CD8-positive, alpha-beta memory T cell (primary cell): ENCODE measurements at regions not wholly inside any gene's neighbourhood (a gene's known extent, or its start where the extent isn't known, plus 50 kb on each side); places are given as distances from the start of the nearest gene placed in this dataset.
"Not testable (repeated sequence)": the region's sequence is repeated elsewhere in the genome, so short reads cannot be mapped to it uniquely, and the experiment has no call there.

Source experiments
- CTCF ChIA-PET: fragments of 350-600 bp; sonication (Branson Sonifier 250); formaldehyde crosslinking; loops from one replicate; lab custom pipeline; 2021; ENCODE audit warnings: antibody characterized with exemption; lab: Charles Lee
- POLR2A ChIA-PET: fragments of 350-600 bp; sonication (Branson Sonifier 250); formaldehyde crosslinking; loops from one replicate; lab custom pipeline; 2021; ENCODE audit warnings: antibody characterized with exemption; lab: Charles Lee
- DNase-seq, 5 donors: peaks; one replicate each; pipeline versions ENCODE4 v3.0.0 to v3.0.0-alpha.2; 2020 to 2022; ENCODE audit warnings: mixed read lengths in 1 of 5
- H3K27ac ChIP-seq: one replicate; pipeline ENCODE4 v1.7.0; 2013; ENCODE audit warnings: low read depth, mild to moderate bottlenecking, low read length, moderate library complexity
- H3K27me3 ChIP-seq: 2 replicates; pipeline ENCODE4 v1.7.0; 2013; ENCODE audit warnings: low read length, mild to moderate bottlenecking; ENCODE audit not compliant: insufficient read depth, poor library complexity, severe bottlenecking
- H3K36me3 ChIP-seq: 2 replicates; pipeline ENCODE4 v1.7.0; 2013; ENCODE audit warnings: mild to moderate bottlenecking, low read length, moderate library complexity; ENCODE audit not compliant: insufficient read depth
- H3K4me1 ChIP-seq: 2 replicates; pipeline ENCODE4 v1.7.0; 2013; ENCODE audit warnings: mild to moderate bottlenecking, low read length, moderate library complexity; ENCODE audit not compliant: insufficient read depth
- H3K4me3 ChIP-seq: 2 replicates; pipeline ENCODE4 v1.7.0; 2013; ENCODE audit warnings: mild to moderate bottlenecking, low read length
- H3K9me3 ChIP-seq: 2 replicates; pipeline ENCODE4 v1.7.0; 2013; ENCODE audit warnings: mild to moderate bottlenecking, low read length
- H3K27ac Mint-ChIP-seq, 8 donors: one replicate each; pipeline ENCODE4 v1.8.0; 2020 to 2021; ENCODE audit warnings: mixed read lengths in 8 of 8, mild to moderate bottlenecking in 6 of 8, inconsistent platforms in 3 of 8, moderate library complexity in 3 of 8
- H3K27me3 Mint-ChIP-seq, 2 donors: one replicate each; pipeline ENCODE4 v1.8.0; 2020 to 2021; ENCODE audit warnings: mixed read lengths in 2 of 2, mild to moderate bottlenecking in 1 of 2, moderate library complexity in 1 of 2
- H3K36me3 Mint-ChIP-seq, 3 donors: one replicate each; pipeline ENCODE4 v1.8.0; 2020 to 2021; ENCODE audit warnings: mixed read lengths in 3 of 3, inconsistent platforms in 1 of 3, mild to moderate bottlenecking in 1 of 3
- H3K4me1 Mint-ChIP-seq, 3 donors: one replicate each; pipeline ENCODE4 v1.8.0; 2020 to 2021; ENCODE audit warnings: mixed read lengths in 3 of 3, inconsistent platforms in 1 of 3, mild to moderate bottlenecking in 1 of 3
- H3K4me3 Mint-ChIP-seq, 7 donors: one replicate each; pipeline ENCODE4 v1.8.0; 2020 to 2021; ENCODE audit warnings: mixed read lengths in 7 of 7, mild to moderate bottlenecking in 6 of 7, moderate library complexity in 4 of 7, inconsistent platforms in 2 of 7
- H3K9me3 Mint-ChIP-seq, 5 donors: one replicate each; pipeline ENCODE4 v1.8.0; 2020 to 2022; ENCODE audit warnings: mixed read lengths in 5 of 5, mild to moderate bottlenecking in 3 of 5, moderate library complexity in 2 of 5, inconsistent platforms in 1 of 5

GRCh38 chr3:8305371-8305770 is 196.3 kb upstream of the LMCD1 start:
- peaks cover 5 to 6% (median 6%) of the 10 kb centered on the region in 3 donors for H3K4me1 Mint-ChIP-seq
- CTCF ChIA-PET: interaction anchor here (1.0 kb wide), 1 partner anchor 12 kb away, joined by 3 read pairs; no protein-coding TSS in a partner anchor
- H3K4me3 Mint-ChIP-seq: no peak overlapping the region

DNA sequence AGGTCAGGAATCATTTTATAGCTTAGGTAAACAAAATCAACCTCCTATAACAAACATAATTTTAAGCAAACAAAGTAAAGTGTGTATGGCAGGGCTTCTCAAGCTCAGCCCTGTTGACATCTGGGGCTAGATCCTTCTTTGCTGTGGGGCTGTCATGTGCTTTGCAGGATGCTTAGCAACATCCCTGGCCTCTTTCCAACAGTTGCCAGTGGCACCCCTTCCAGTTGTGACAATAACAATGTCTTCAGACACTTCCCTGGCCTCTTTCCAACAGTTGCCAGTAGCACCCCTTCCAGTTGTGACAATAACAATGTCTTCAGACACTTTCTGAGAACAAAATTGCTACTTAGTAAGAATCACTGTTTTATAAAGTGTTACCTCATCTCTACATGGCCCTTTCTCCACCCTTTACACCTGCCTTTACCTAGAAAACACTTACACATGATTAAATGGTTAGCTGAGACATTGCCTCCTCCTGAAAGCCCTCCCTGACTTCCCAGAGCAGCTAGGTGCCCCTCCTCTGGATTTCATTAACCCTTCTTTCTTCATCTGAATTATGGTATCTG is 194.0 kb upstream of the LMCD1 start:
- H3K27me3 Mint-ChIP-seq: peaks cover 1 to 7% of the 10 kb centered on the region in 2 donors
- H3K27me3 ChIP-seq: no peaks in the 10 kb centered on the region
- CTCF ChIA-PET: no interaction called here
- H3K4me3 Mint-ChIP-seq: no peak overlapping the region
- no peaks in the 10 kb centered on the region for H3K4me1 Mint-ChIP-seq
- no peaks in the 10 kb centered on the region for H3K9me3 ChIP-seq
- no peak overlapping the region for H3K4me3 ChIP-seq
- H3K4me1 ChIP-seq: no peaks in the 10 kb centered on the region
- no peaks in the 10 kb centered on the region for H3K36me3 Mint-ChIP-seq
- no peaks in the 10 kb centered on the region for H3K36me3 ChIP-seq
- DNase-seq: no peak
- peaks cover 0 to 8% (median 4%) of the 10 kb centered on the region in 5 donors for H3K9me3 Mint-ChIP-seq
- POLR2A ChIA-PET: no interaction called here
- H3K27ac ChIP-seq: no peak overlapping the region
- peak overlapping the region in 1 of 8 donors; percentile 38 for H3K27ac Mint-ChIP-seq

More at GRCh38 chr3:8305371-8305770, 196.3 kb upstream of the LMCD1 start:
- no peaks in the 10 kb centered on the region for H3K36me3 Mint-ChIP-seq
- H3K9me3 Mint-ChIP-seq: peaks cover 0 to 8% (median 4%) of the 10 kb centered on the region in 5 donors
- H3K27me3 Mint-ChIP-seq: peaks cover 2 to 4% of the 10 kb centered on the region in 2 donors
- Histone ChIP-seq H3K27me3 (no peaks in the 10 kb centered on the region), H3K36me3 (no peaks in the 10 kb centered on the region), H3K4me3 (no peak overlapping the region), H3K9me3 (no peaks in the 10 kb centered on the region), H3K27ac (no peak overlapping the region), H3K4me1 (no peaks in the 10 kb centered on the region)
- no peak for DNase-seq
- POLR2A ChIA-PET: no interaction called here
- H3K27ac Mint-ChIP-seq: peak overlapping the region in 1 of 8 donors; percentile 30

- H3K4me1 Mint-ChIP-seq: no peaks in the 10 kb centered on the region
- POLR2A ChIA-PET: no interaction called here
Measured at GRCh38 chr3:8311321-8311720, 190.3 kb upstream of the LMCD1 start.

GRCh38 chr3:8312685-8313084 is 188.9 kb upstream of the LMCD1 start:
- peaks cover 0 to 8% (median 4%) of the 10 kb centered on the region in 5 donors for H3K9me3 Mint-ChIP-seq

More at GRCh38 chr3:8311321-8311720, 190.3 kb upstream of the LMCD1 start:
- no peaks in the 10 kb centered on the region for H3K27me3 ChIP-seq
- peaks cover 0 to 8% (median 4%) of the 10 kb centered on the region in 5 donors for H3K9me3 Mint-ChIP-seq
- H3K36me3 Mint-ChIP-seq: no peaks in the 10 kb centered on the region
- peaks cover 8 to 10% of the 10 kb centered on the region in 2 donors for H3K27me3 Mint-ChIP-seq
- DNase-seq: no peak
- H3K4me1 ChIP-seq: no peaks in the 10 kb centered on the region
- H3K36me3 ChIP-seq: no peaks in the 10 kb centered on the region
- H3K27ac Mint-ChIP-seq: no peak overlapping the region
- H3K9me3 ChIP-seq: no peaks in the 10 kb centered on the region
- H3K4me3 ChIP-seq: no peak overlapping the region
- CTCF ChIA-PET: no interaction called here
- H3K27ac ChIP-seq: no peak overlapping the region
- H3K4me3 Mint-ChIP-seq: no peak overlapping the region

GRCh38 chr3:8313560-8314267 is 187.9 kb upstream of the LMCD1 start:
- no peak overlapping the region for H3K4me3 Mint-ChIP-seq
- no peaks in the 10 kb centered on the region for H3K36me3 Mint-ChIP-seq
- Histone ChIP-seq H3K4me3 (no peak overlapping the region), H3K4me1 (no peaks in the 10 kb centered on the region), H3K36me3 (no peaks in the 10 kb centered on the region), H3K27me3 (no peaks in the 10 kb centered on the region), H3K27ac (no peak overlapping the region), H3K9me3 (no peaks in the 10 kb centered on the region)
- peaks cover 0 to 2% (median 0%) of the 10 kb centered on the region in 3 donors for H3K4me1 Mint-ChIP-seq
- ChIA-PET CTCF (no interaction called here), POLR2A (no interaction called here)
- peaks cover 9 to 10% of the 10 kb centered on the region in 2 donors for H3K27me3 Mint-ChIP-seq
- H3K9me3 Mint-ChIP-seq: peaks cover 0 to 3% (median 2%) of the 10 kb centered on the region in 5 donors
- DNase-seq: no peak
- no peak overlapping the region for H3K27ac Mint-ChIP-seq

More at GRCh38 chr3:8312685-8313084, 188.9 kb upstream of the LMCD1 start:
- ChIA-PET POLR2A (no interaction called here), CTCF (no interaction called here)
- no peaks in the 10 kb centered on the region for H3K27me3 ChIP-seq
- H3K4me1 Mint-ChIP-seq: peaks cover 0 to 2% (median 0%) of the 10 kb centered on the region in 3 donors
- H3K4me3 ChIP-seq: no peak overlapping the region
- H3K9me3 ChIP-seq: no peaks in the 10 kb centered on the region
- peak overlapping the region in 1 of 8 donors; percentile 68 for H3K27ac Mint-ChIP-seq
- no peak for DNase-seq
- no peaks in the 10 kb centered on the region for H3K36me3 Mint-ChIP-seq
- H3K4me3 Mint-ChIP-seq: no peak overlapping the region
- peaks cover 9 to 10% of the 10 kb centered on the region in 2 donors for H3K27me3 Mint-ChIP-seq
- no peaks in the 10 kb centered on the region for H3K36me3 ChIP-seq
- no peaks in the 10 kb centered on the region for H3K4me1 ChIP-seq
- no peak overlapping the region for H3K27ac ChIP-seq

DNA sequence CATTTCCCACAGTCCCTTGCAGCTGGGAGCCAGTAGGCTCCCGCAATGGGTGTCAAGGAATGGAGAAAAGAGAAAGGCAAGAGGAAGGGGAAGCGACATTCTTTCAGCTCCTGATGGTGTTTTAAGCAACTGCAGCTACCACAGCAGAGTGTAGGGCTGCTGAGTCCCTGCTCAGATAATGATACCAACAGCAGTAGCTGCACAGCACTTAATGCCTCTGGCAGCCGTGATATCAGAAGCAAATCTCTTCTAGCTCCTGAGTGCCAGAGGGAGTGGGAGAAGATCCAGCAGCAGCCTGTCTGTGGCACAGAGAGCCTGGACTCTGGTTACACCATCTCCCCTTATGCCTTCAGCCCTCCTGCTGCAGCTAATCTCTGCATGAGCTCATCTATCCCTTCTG is 186.1 kb upstream of the LMCD1 start:
- DNase-seq, H3K36me3 ChIP-seq, H3K9me3 Mint-ChIP-seq, H3K4me1 Mint-ChIP-seq, H3K27me3 Mint-ChIP-seq, H3K27ac Mint-ChIP-seq, H3K27ac ChIP-seq, H3K4me3 ChIP-seq, H3K27me3 ChIP-seq, H3K9me3 ChIP-seq, H3K36me3 Mint-ChIP-seq, POLR2A ChIA-PET, H3K4me1 ChIP-seq, H3K4me3 Mint-ChIP-seq: not testable (repeated sequence)
- CTCF ChIA-PET: interaction anchor here (0.6 kb wide), 1 partner anchor 10 kb away, joined by 3 read pairs; no protein-coding TSS in a partner anchor

- no peak overlapping the region for H3K27ac Mint-ChIP-seq
- H3K4me1 ChIP-seq: no peaks in the 10 kb centered on the region
- H3K9me3 ChIP-seq: no peaks in the 10 kb centered on the region
- H3K4me1 Mint-ChIP-seq: peaks cover 0 to 2% (median 0%) of the 10 kb centered on the region in 3 donors
- H3K36me3 ChIP-seq: no peaks in the 10 kb centered on the region
- DNase-seq: no peak
- H3K27me3 ChIP-seq: no peaks in the 10 kb centered on the region
- ChIA-PET POLR2A (no interaction called here), CTCF (interaction anchor here (1.3 kb wide), 2 partner anchors 13 to 99 kb away, joined by 3 to 6 read pairs; no protein-coding TSS in a partner anchor)
- H3K9me3 Mint-ChIP-seq: no peaks in the 10 kb centered on the region
- H3K36me3 Mint-ChIP-seq: no peaks in the 10 kb centered on the region
- H3K27me3 Mint-ChIP-seq: peaks cover 7 to 8% of the 10 kb centered on the region in 2 donors
- H3K4me3 ChIP-seq: no peak overlapping the region
- no peak overlapping the region for H3K4me3 Mint-ChIP-seq
- H3K27ac ChIP-seq: no peak overlapping the region
Measured at GRCh38 chr3:8317661-8318649, 183.7 kb upstream of the LMCD1 start.
